NCI-H510A treated with DMSO at 0.1 percent for 48 hours (cell line): ENCODE measurements at regions not wholly inside any gene's neighbourhood (a gene's known extent, or its start where the extent isn't known, plus 50 kb on each side); places are given as distances from the start of the nearest gene placed in this dataset.

Experiments used
- DNase-seq: peaks from one replicate; lab custom pipeline; 2025; lab: John Stamatoyannopoulos, UW

GRCh38 chr20:11212272-11212671 is 538.5 kb upstream of the JAG1 start:
- no peak for DNase-seq

GRCh38 chr20:11212902-11213301 is 539.1 kb upstream of the JAG1 start:
- no peak for DNase-seq

GRCh38 chr20:11214256-11214840 is 540.5 kb upstream of the JAG1 start:
- DNase-seq, result no peak

GRCh38 chr20:11216451-11217314 is 542.9 kb upstream of the JAG1 start:
- no peak for DNase-seq

- DNase-seq, result no peak
Observed at GRCh38 chr20:11217326-11218172, 543.8 kb upstream of the JAG1 start.

- DNase-seq, result no peak
Observed at GRCh38 chr20:11218173-11218680, 544.4 kb upstream of the JAG1 start.

- no peak for DNase-seq
Observed at GRCh38 chr20:11219192-11219591, 545.4 kb upstream of the JAG1 start.

GRCh38 chr20:11221046-11221445 is 547.2 kb upstream of the JAG1 start:
- no peak for DNase-seq

GRCh38 chr20:11222243-11222642 is 548.4 kb upstream of the JAG1 start:
- no peak for DNase-seq

GRCh38 chr20:11227602-11228001 is 553.8 kb upstream of the JAG1 start:
- DNase-seq, result no peak

- no peak for DNase-seq
Observed at GRCh38 chr20:11229772-11230171, 556.0 kb upstream of the JAG1 start.

GRCh38 chr20:11230999-11231398 is 557.2 kb upstream of the JAG1 start:
- DNase-seq, result no peak

- DNase-seq, result no peak
Observed at GRCh38 chr20:11231742-11232648, 558.2 kb upstream of the JAG1 start.

GRCh38 chr20:11232896-11233295 is 559.1 kb upstream of the JAG1 start:
- no peak for DNase-seq

GRCh38 chr20:11234181-11234580 is 560.4 kb upstream of the JAG1 start:
- DNase-seq, result no peak

- no peak for DNase-seq
Observed at GRCh38 chr20:11234608-11235007, 560.8 kb upstream of the JAG1 start.

- DNase-seq, result no peak
Observed at GRCh38 chr20:11235058-11235457, 561.3 kb upstream of the JAG1 start.

GRCh38 chr20:11242320-11242719 is 568.5 kb upstream of the JAG1 start:
- no peak for DNase-seq

GRCh38 chr20:11245431-11245830 is 571.6 kb upstream of the JAG1 start:
- DNase-seq, result no peak

GRCh38 chr20:11246251-11246775 is 572.5 kb upstream of the JAG1 start:
- DNase-seq, result no peak
